HCT116 (cell line): ENCODE measurements at regions not wholly inside any gene's neighbourhood (a gene's known extent, or its start where the extent isn't known, plus 50 kb on each side); places are given as distances from the start of the nearest gene placed in this dataset.
"Not testable (repeated sequence)": the region's sequence is repeated elsewhere in the genome, so short reads cannot be mapped to it uniquely, and the experiment has no call there.

ENCODE experiments used
- ATAC-seq: fragments of 200-7000 bp; cut with Tn5 transposase; 2 replicates; pipeline ENCODE4 v1.9.1; 2020; ENCODE audit warnings: mild to moderate bottlenecking, moderate library complexity
- BruUV-seq: library from RNA; stranded (reverse); fragments of 400-500 nt; replicated peaks from 2 replicates; lab custom pipeline; 2021; lab: Mats Ljungman, UMichigan
- CTCF ChIA-PET: fragments of 300-600 bp; sonication (Branson Sonifier 250); formaldehyde crosslinking; loops from one replicate; lab custom pipeline; 2021; ENCODE audit warnings: antibody characterized with exemption; lab: Charles Lee
- POLR2A ChIA-PET: fragments of 300-600, 350-600 bp; sonication (Branson Sonifier 250); formaldehyde crosslinking; loops from one replicate; lab custom pipeline; 2021; ENCODE audit warnings: antibody characterized with exemption; lab: Charles Lee
- RAD21 ChIA-PET, 2 experiments: fragments of 300-600 bp; sonication (Branson Sonifier 250); formaldehyde crosslinking; loops; one replicate each; lab custom pipeline; 2023; ENCODE audit warnings: low total read pairs in 2 of 2; ENCODE audit not compliant: uncharacterized antibody in 2 of 2, unreplicated experiment in 2 of 2, low non-redundant PET in 1 of 2; lab: Charles Lee
- DNase-seq: peaks from one replicate; pipeline ENCODE4 v3.0.0-alpha.2; 2010; ENCODE audit warnings: low read depth, low spot score
- H2AFZ ChIP-seq: fragments of 200-600 bp; shearing (Covaris generic), sonication (generic); 2 replicates; pipeline ENCODE4 v1.6.1; 2017; ENCODE audit warnings: low read depth, mixed run types, mixed read lengths, antibody characterized with exemption, low read length; ENCODE audit not compliant: poor library complexity, severe bottlenecking
- H3K27ac ChIP-seq: 2 replicates; pipeline ENCODE4 v1.5.1; 2012; ENCODE audit warnings: low read depth, low read length
- H3K27me3 ChIP-seq: fragments of 200-600 bp; sonication (generic); 2 replicates; pipeline ENCODE4 v1.6.1; 2016; ENCODE audit warnings: mixed run types, low read length, mixed read lengths; ENCODE audit not compliant: insufficient read depth
- H3K36me3 ChIP-seq, 2 experiments: fragments of 200-500 bp in 1 of 2; fragments of 200-600 bp in 1 of 2; sonication (Bioruptor generic) in 1 of 2; sonication (generic) in 1 of 2; 2 replicates each; pipeline versions ENCODE4 v1.5.1 to v1.6.1; 2014 to 2016; ENCODE audit warnings: low read length in 2 of 2, inconsistent platforms in 1 of 2, mixed read lengths in 1 of 2, mixed run types in 1 of 2; ENCODE audit not compliant: insufficient read depth in 2 of 2, control insufficient read depth in 1 of 2
- H3K4me1 ChIP-seq, 2 experiments: fragments of 200-600 bp in 1 of 2; sonication (generic) in 1 of 2; 2 replicates each; pipeline versions ENCODE4 v1.5.1 to v1.6.1; 2012 to 2017; ENCODE audit warnings: low read length in 2 of 2, inconsistent platforms in 1 of 2, mild to moderate bottlenecking in 1 of 2, mixed read lengths in 1 of 2, mixed run types in 1 of 2, moderate library complexity in 1 of 2; ENCODE audit not compliant: insufficient read depth in 2 of 2, control insufficient read depth in 1 of 2
- H3K4me2 ChIP-seq: fragments of 200-600 bp; sonication (generic); 2 replicates; pipeline ENCODE4 v1.6.1; 2017; ENCODE audit warnings: mixed run types, low read length, mixed read lengths
- H3K4me3 ChIP-seq, 2 experiments: fragments of 200-600 bp in 1 of 2; sonication (generic) in 1 of 2; replicated peaks in 1 of 2; 2 replicates each; pipeline ENCODE4 v1.5.1; 2011 to 2016; ENCODE audit warnings: low read length in 2 of 2, control low read depth in 1 of 2, low read depth in 1 of 2, mild to moderate bottlenecking in 1 of 2, mixed read lengths in 1 of 2, mixed run types in 1 of 2
- H3K79me2 ChIP-seq: fragments of 200-600 bp; sonication (generic); 2 replicates; pipeline ENCODE4 v1.6.1; 2017; ENCODE audit warnings: mild to moderate bottlenecking, mixed run types, low read length, moderate library complexity, mixed read lengths; ENCODE audit not compliant: insufficient read depth
- H3K9ac ChIP-seq: fragments of 200-600 bp; sonication (generic); 2 replicates; pipeline ENCODE4 v1.6.1; 2016; ENCODE audit warnings: low read length, mixed read lengths
- H3K9me2 ChIP-seq: fragments of 200-600 bp; sonication (generic), shearing (Covaris generic); 2 replicates; pipeline ENCODE4 v1.6.1; 2017; ENCODE audit warnings: mixed run types, mild to moderate bottlenecking, moderate library complexity; ENCODE audit not compliant: insufficient read depth
- H3K9me3 ChIP-seq, 2 experiments: fragments of 200-500 bp in 1 of 2; fragments of 200-600 bp in 1 of 2; sonication (Bioruptor generic) in 1 of 2; sonication (generic) in 1 of 2; 2 replicates each; pipeline ENCODE4 v1.6.1; 2014 to 2017; ENCODE audit warnings: low read length in 2 of 2, mixed read lengths in 2 of 2, inconsistent platforms in 1 of 2, low read depth in 1 of 2, mild to moderate bottlenecking in 1 of 2, mixed run types in 1 of 2, moderate library complexity in 1 of 2; ENCODE audit not compliant: control insufficient read depth in 1 of 2, insufficient read depth in 1 of 2
- H4K20me1 ChIP-seq: fragments of 200-600 bp; sonication (generic), shearing (Covaris generic); 2 replicates; pipeline ENCODE4 v1.6.1; 2017; ENCODE audit warnings: mixed run types, mild to moderate bottlenecking, moderate library complexity; ENCODE audit not compliant: insufficient read depth
- ZBTB33 ChIP-seq: IDR thresholded peaks from 2 replicates; pipeline ENCODE4 v1.6.1; 2011; ENCODE audit warnings: mild to moderate bottlenecking, low read length, moderate library complexity; ENCODE audit not compliant: insufficient replicate concordance; ENCODE audit errors: extremely low read depth
- intact Hi-C: fragments of 100-400 bp; cut with micrococcal nuclease; formaldehyde crosslinking; loops from 2 replicates; pipeline ENCODE4 v1.10.0; 2022

- H3K4me1 ChIP-seq, H3K9me3 ChIP-seq, H3K9ac ChIP-seq, RAD21 ChIA-PET, H3K4me2 ChIP-seq, H3K79me2 ChIP-seq, POLR2A ChIA-PET, H3K36me3 ChIP-seq, DNase-seq, H3K4me3 ChIP-seq, intact Hi-C loops, BruUV-seq, H4K20me1 ChIP-seq, H2AFZ ChIP-seq, H3K9me2 ChIP-seq, H3K27ac ChIP-seq, ATAC-seq, CTCF ChIA-PET: not testable (repeated sequence)
- peaks cover 29% of the 10 kb centered on the region for H3K27me3 ChIP-seq
These were observed 58.1 kb downstream of the TEX51 start for GRCh38 chr2:126956773-126957172.

DNA sequence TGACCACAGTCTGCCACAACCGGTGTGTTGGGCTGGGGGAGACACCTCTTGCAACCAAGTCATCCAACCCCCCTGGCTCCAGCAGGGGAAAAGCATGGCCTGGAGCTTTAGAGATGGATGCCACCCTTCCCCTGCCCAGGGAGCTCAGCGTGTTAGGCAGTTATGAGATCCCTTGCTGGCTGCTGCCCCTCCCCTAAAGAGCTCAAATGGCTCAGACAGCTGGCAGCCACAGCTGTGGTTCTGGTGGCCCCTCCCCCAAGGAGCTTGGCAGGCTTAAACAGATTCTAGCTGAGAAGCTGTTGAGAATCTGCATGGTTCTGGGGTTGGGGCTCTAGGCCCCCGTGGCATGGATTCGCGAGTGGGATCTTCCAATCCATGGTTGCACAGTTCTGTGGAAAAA, 64.7 kb downstream of the TEX51 start:
- no peaks in the 10 kb centered on the region for H3K4me1 ChIP-seq
- RAD21 ChIA-PET = no interaction called here
- H3K79me2 ChIP-seq = no peaks in the 10 kb centered on the region
- ATAC-seq = no peak
- no peak overlapping the region for H3K4me2 ChIP-seq
- no peak for TF ChIP-seq ZBTB33
- TF ChIP-seq, all 23 proteins: peak for 0
- POLR2A ChIA-PET = no interaction called here
- Histone ChIP-seq H2AFZ (no peak overlapping the region), H3K9me3 (no peaks in the 10 kb centered on the region), H3K9me2 (no peaks in the 10 kb centered on the region), H3K9ac (no peak overlapping the region), H4K20me1 (no peaks in the 10 kb centered on the region), H3K4me3 (no peak overlapping the region), H3K36me3 (no peaks in the 10 kb centered on the region), H3K27me3 (peaks cover 15% of the 10 kb centered on the region), H3K27ac (no peak overlapping the region)
- no TSS peak for BruUV-seq
- CTCF ChIA-PET = no interaction called here
- no peak for DNase-seq
- intact Hi-C loops = no loop called here
